Endothelial cell of umbilical vein (primary cell): ENCODE measurements at regions not wholly inside any gene's neighbourhood (a gene's known extent, or its start where the extent isn't known, plus 50 kb on each side); places are given as distances from the start of the nearest gene placed in this dataset.

Source experiments
- BruUV-seq: library from RNA; stranded (reverse); fragments of 400-500 nt; replicated peaks from 2 replicates; lab custom pipeline; 2021; lab: Mats Ljungman, UMichigan
- CTCF ChIA-PET: fragments of 300-600, 350-600 bp; sonication (Branson Sonifier 250); formaldehyde crosslinking; loops from one replicate; lab custom pipeline; 2021; ENCODE audit warnings: antibody characterized with exemption, inconsistent platforms; lab: Charles Lee
- POLR2A ChIA-PET: fragments of 300-600, 350-600 bp; sonication (Branson Sonifier 250); formaldehyde crosslinking; loops from one replicate; lab custom pipeline; 2021; ENCODE audit warnings: antibody characterized with exemption, inconsistent platforms; lab: Charles Lee
- DNase-seq: peaks from one replicate; pipeline ENCODE4 v3.0.0-alpha.2; 2011; ENCODE audit warnings: low read depth, low spot score
- FAIRE-seq: peaks from 2 replicates; lab custom pipeline; 2011; peaks lifted over from hg19 to GRCh38; lab: Jason Lieb, UNC
- H2AFZ ChIP-seq: 2 replicates; pipeline ENCODE4 v1.6.0; 2012; ENCODE audit warnings: low read depth, low read length, control low read depth, inconsistent platforms
- H3K27ac ChIP-seq: 2 replicates; pipeline ENCODE4 v1.5.1; 2011; ENCODE audit warnings: low read depth, mild to moderate bottlenecking, control low read depth, low read length, moderate library complexity; ENCODE audit not compliant: insufficient read depth
- H3K27me3 ChIP-seq, 2 experiments: 2 replicates each; pipeline versions ENCODE4 v1.6.0 to v1.6.1; 2011; ENCODE audit warnings: low read length in 2 of 2, mixed read lengths in 1 of 2; ENCODE audit not compliant: control insufficient read depth in 2 of 2, insufficient read depth in 2 of 2
- H3K36me3 ChIP-seq, 2 experiments: 2 replicates in 1 of 2; 3 replicates in 1 of 2; pipeline ENCODE4 v1.5.1; 2011; ENCODE audit warnings: low read length in 2 of 2, mild to moderate bottlenecking in 1 of 2, moderate library complexity in 1 of 2; ENCODE audit not compliant: control insufficient read depth in 2 of 2, insufficient read depth in 2 of 2; ENCODE audit errors: extremely low read depth in 1 of 2
- H3K4me1 ChIP-seq: 3 replicates; pipeline ENCODE4 v1.5.1; 2011; ENCODE audit warnings: mild to moderate bottlenecking, low read length; ENCODE audit not compliant: control insufficient read depth, insufficient read depth; ENCODE audit errors: extremely low read depth
- H3K4me2 ChIP-seq: 2 replicates; pipeline ENCODE4 v1.6.1; 2011; ENCODE audit warnings: low read length, control low read depth, mixed read lengths; ENCODE audit not compliant: insufficient read depth
- H3K4me3 ChIP-seq, 3 experiments: fragments of 200-600 bp in 1 of 3; sonication (generic), shearing (Covaris generic) in 1 of 3; replicated peaks in 1 of 3; 2 replicates each; pipeline ENCODE4 v1.5.1; 2011 to 2016; ENCODE audit warnings: control low read depth in 3 of 3, low read length in 3 of 3, mild to moderate bottlenecking in 2 of 3, inconsistent platforms in 1 of 3, low read depth in 1 of 3, moderate library complexity in 1 of 3; ENCODE audit not compliant: insufficient read depth in 1 of 3
- H3K79me2 ChIP-seq: 2 replicates; pipeline ENCODE4 v1.6.0; 2012; ENCODE audit warnings: low read length, inconsistent platforms; ENCODE audit not compliant: control insufficient read depth, insufficient read depth
- H3K9ac ChIP-seq: replicated peaks from 2 replicates; pipeline ENCODE3; 2011; ENCODE audit warnings: low read length, control low read depth; ENCODE audit not compliant: insufficient read depth; ENCODE audit errors: extremely low read depth
- H3K9me1 ChIP-seq: replicated peaks from 3 replicates; pipeline ENCODE4 v1.6.0; 2011; ENCODE audit warnings: mild to moderate bottlenecking, low read length; ENCODE audit not compliant: control insufficient read depth, insufficient read depth; ENCODE audit errors: extremely low read depth
- H3K9me3 ChIP-seq: replicated peaks from 2 replicates; pipeline ENCODE4 v1.5.1; 2012; ENCODE audit warnings: low read length, inconsistent platforms; ENCODE audit not compliant: control insufficient read depth, insufficient read depth
- H4K20me1 ChIP-seq: replicated peaks from 2 replicates; pipeline ENCODE3; 2011; ENCODE audit warnings: mild to moderate bottlenecking, low read length; ENCODE audit not compliant: control insufficient read depth, insufficient read depth; ENCODE audit errors: extremely low read depth
- CTCF ChIP-seq, 2 donors: IDR thresholded peaks; 1 replicate in 1 of 2; 2 replicates in 1 of 2; pipeline ENCODE4 v1.5.1; 2011; ENCODE audit warnings: low read length in 2 of 2, mild to moderate bottlenecking in 2 of 2, moderate library complexity in 2 of 2, control low read depth in 1 of 2, inconsistent platforms in 1 of 2, low read depth in 1 of 2; ENCODE audit not compliant: insufficient read depth in 1 of 2; ENCODE audit errors: extremely low read depth in 1 of 2
- EZH2 ChIP-seq: IDR thresholded peaks from 2 replicates; pipeline ENCODE4 v1.6.1; 2012; ENCODE audit warnings: borderline replicate concordance, low read depth, mild to moderate bottlenecking, moderate library complexity, low read length, inconsistent platforms; ENCODE audit not compliant: severe bottlenecking
- FOS ChIP-seq: IDR thresholded peaks from 2 replicates; pipeline ENCODE4 v1.6.1; 2011; ENCODE audit warnings: mild to moderate bottlenecking, low read length, moderate library complexity, borderline replicate concordance; ENCODE audit not compliant: insufficient read depth
- GATA2 ChIP-seq: IDR thresholded peaks from 2 replicates; pipeline ENCODE4 v1.7.0; 2011; ENCODE audit warnings: low read depth, mild to moderate bottlenecking, moderate library complexity, mixed read lengths, low read length; ENCODE audit not compliant: insufficient read length, insufficient read depth
- JUN ChIP-seq: IDR thresholded peaks from 2 replicates; pipeline ENCODE4 v1.6.1; 2011; ENCODE audit warnings: borderline replicate concordance, low read depth; ENCODE audit not compliant: insufficient read length, insufficient read depth
- MAX ChIP-seq: IDR thresholded peaks from 2 replicates; pipeline ENCODE4 v1.6.1; 2011; ENCODE audit not compliant: insufficient read depth, insufficient read length
- MYC ChIP-seq: IDR thresholded peaks from one replicate; pipeline ENCODE4 v1.6.1; 2011; ENCODE audit warnings: mild to moderate bottlenecking, low read depth, low read length
- POLR2A ChIP-seq: IDR thresholded peaks from 2 replicates; pipeline ENCODE4 v1.6.1; 2012; ENCODE audit warnings: low read depth, mild to moderate bottlenecking, control low read depth, low read length
- POLR2AphosphoS5 ChIP-seq: IDR thresholded peaks from 2 replicates; pipeline ENCODE4 v1.6.1; 2012; ENCODE audit warnings: low read depth, mild to moderate bottlenecking, control low read depth, low read length, moderate library complexity; ENCODE audit not compliant: insufficient read depth
- dilution Hi-C: fragments of 300-500 bp; cut with MboI; formaldehyde crosslinking; loops from one replicate; pipeline ENCODE4 v1.15.0; 2019; ENCODE audit warnings: low sequenced_read_pairs; ENCODE audit not compliant: extremely low pct_ligation_motif_present
- intact Hi-C: fragments of 100-400 bp; cut with micrococcal nuclease; formaldehyde crosslinking; loops from one replicate; pipeline ENCODE4 v1.10.0; 2022

GRCh38 chr2:221195829-221196228 lies 376.3 kb downstream of the EPHA4 start:
- POLR2A ChIA-PET = no interaction called here
- BruUV-seq = no TSS peak

More at GRCh38 chr2:221195829-221196228, 376.3 kb downstream of the EPHA4 start:
- no peak for FAIRE-seq
- no peak for DNase-seq
- no peak overlapping the region for H3K27ac ChIP-seq
- H3K4me2 ChIP-seq = no peak overlapping the region
- H3K4me1 ChIP-seq = no peaks in the 10 kb centered on the region
- TF ChIP-seq JUN (no peak), FOS (no peak), EZH2 (no peak), MYC (no peak), MAX (no peak), POLR2A (no peak), CTCF (IDR thresholded peaks at IDR 0.05; ENCODE audit: extremely low read depth in 1 of 2, insufficient read depth in 1 of 2, low read depth in 1 of 2, low read length in 2 of 2) (no peak), POLR2AphosphoS5 (no peak), GATA2 (no peak)
- no peaks in the 10 kb centered on the region for H3K36me3 ChIP-seq
- H3K9me1 ChIP-seq = no peaks in the 10 kb centered on the region
- no peaks in the 10 kb centered on the region for H3K79me2 ChIP-seq
- H3K4me3 ChIP-seq = no peak overlapping the region
- no peaks in the 10 kb centered on the region for H3K27me3 ChIP-seq
- CTCF ChIA-PET = no interaction called here
- H3K9ac ChIP-seq = no peak overlapping the region
- no peak overlapping the region for H2AFZ ChIP-seq
- no peaks in the 10 kb centered on the region for H4K20me1 ChIP-seq
- intact Hi-C loops (no loop called here), dilution Hi-C loops (no loop called here)
- no peaks in the 10 kb centered on the region for H3K9me3 ChIP-seq
